Panc1 (cell line): ENCODE measurements at regions not wholly inside any gene's neighbourhood (a gene's known extent, or its start where the extent isn't known, plus 50 kb on each side); places are given as distances from the start of the nearest gene placed in this dataset.

Experiments
- ATAC-seq: fragments of 200-7000 bp; cut with Tn5 transposase; 2 replicates; pipeline ENCODE4 v1.9.1; 2020; ENCODE audit warnings: mild to moderate bottlenecking, moderate library complexity
- BruUV-seq: library from RNA; stranded (reverse); fragments of 400-500 nt; replicated peaks from 2 replicates; lab custom pipeline; 2021; lab: Mats Ljungman, UMichigan
- CTCF ChIA-PET: fragments of 300-600 bp; sonication (Branson Sonifier 250); formaldehyde crosslinking; loops from one replicate; lab custom pipeline; 2022; ENCODE audit warnings: antibody characterized with exemption; lab: Charles Lee
- POLR2A ChIA-PET: fragments of 300-600 bp; sonication (Branson Sonifier 250); formaldehyde crosslinking; loops from one replicate; lab custom pipeline; 2022; ENCODE audit warnings: antibody characterized with exemption; lab: Charles Lee
- DNase-seq: peaks from one replicate; pipeline ENCODE4 v3.0.0-alpha.2; 2010; ENCODE audit warnings: low read depth, low spot score
- H3K27ac ChIP-seq: 2 replicates; pipeline ENCODE4 v1.5.1; 2011; ENCODE audit warnings: mild to moderate bottlenecking, low read length, inconsistent platforms
- H3K27me3 ChIP-seq: fragments of 200-500 bp; sonication (Bioruptor generic); 2 replicates; pipeline ENCODE4 v1.6.0; 2014; ENCODE audit warnings: low read length, inconsistent platforms; ENCODE audit not compliant: control insufficient read depth, insufficient read depth
- H3K36me3 ChIP-seq: fragments of 200-500 bp; sonication (Bioruptor generic); 2 replicates; pipeline ENCODE4 v1.5.1; 2014; ENCODE audit warnings: inconsistent platforms, mild to moderate bottlenecking, low read length, moderate library complexity; ENCODE audit not compliant: control insufficient read depth, insufficient read depth
- H3K4me1 ChIP-seq: 2 replicates; pipeline ENCODE4 v1.5.1; 2011; ENCODE audit warnings: inconsistent platforms, mild to moderate bottlenecking, low read length, moderate library complexity; ENCODE audit not compliant: control insufficient read depth, insufficient read depth
- H3K4me3 ChIP-seq, 2 experiments: 2 replicates each; pipeline ENCODE4 v1.5.1; 2011 to 2012; ENCODE audit warnings: low read depth in 2 of 2, low read length in 2 of 2, mild to moderate bottlenecking in 2 of 2, inconsistent platforms in 1 of 2, moderate library complexity in 1 of 2
- H3K9me3 ChIP-seq: fragments of 200-500 bp; sonication (Bioruptor generic); 2 replicates; pipeline ENCODE4 v1.5.1; 2014; ENCODE audit warnings: low read depth, mild to moderate bottlenecking, inconsistent platforms, low read length, moderate library complexity; ENCODE audit not compliant: control insufficient read depth, insufficient read depth
- POLR2AphosphoS5 ChIP-seq: IDR thresholded peaks from 2 replicates; pipeline ENCODE4 v1.6.1; 2012; ENCODE audit warnings: mild to moderate bottlenecking, low read depth, low read length, moderate library complexity
- REST ChIP-seq, 2 experiments: IDR thresholded peaks; 2 replicates each; pipeline ENCODE4 v1.6.1; 2011 to 2012; ENCODE audit warnings: low read depth in 2 of 2, control low read depth in 1 of 2, low read length in 1 of 2, mild to moderate bottlenecking in 1 of 2, moderate library complexity in 1 of 2; ENCODE audit not compliant: insufficient read depth in 1 of 2
- SIN3A ChIP-seq: IDR thresholded peaks from 2 replicates; pipeline ENCODE4 v1.6.1; 2012; ENCODE audit warnings: low read depth, mild to moderate bottlenecking, low read length, moderate library complexity, borderline replicate concordance; ENCODE audit not compliant: insufficient read depth
- TCF7L2 ChIP-seq: IDR thresholded peaks from 2 replicates; pipeline ENCODE4 v1.6.1; 2011; ENCODE audit warnings: mild to moderate bottlenecking, low read depth, low read length, inconsistent platforms
- in situ Hi-C: cut with HindIII; loops from 2 replicates; pipeline ENCODE4 v1.10.0; 2016; ENCODE audit warnings: low sequenced_read_pairs, low pct_unique_long_range_greater_than_20kb
- intact Hi-C: fragments of 100-400 bp; cut with micrococcal nuclease; formaldehyde crosslinking; loops from one replicate; pipeline ENCODE4 v1.10.0; 2022; ENCODE audit not compliant: unreplicated experiment
- TF ChIP-seq, protein P1 (sequence below): fragments of 450-650 bp; IDR thresholded peaks from 2 replicates; pipeline ENCODE4 v1.5.1; 2017; ENCODE audit warnings: mild to moderate bottlenecking

DNA sequence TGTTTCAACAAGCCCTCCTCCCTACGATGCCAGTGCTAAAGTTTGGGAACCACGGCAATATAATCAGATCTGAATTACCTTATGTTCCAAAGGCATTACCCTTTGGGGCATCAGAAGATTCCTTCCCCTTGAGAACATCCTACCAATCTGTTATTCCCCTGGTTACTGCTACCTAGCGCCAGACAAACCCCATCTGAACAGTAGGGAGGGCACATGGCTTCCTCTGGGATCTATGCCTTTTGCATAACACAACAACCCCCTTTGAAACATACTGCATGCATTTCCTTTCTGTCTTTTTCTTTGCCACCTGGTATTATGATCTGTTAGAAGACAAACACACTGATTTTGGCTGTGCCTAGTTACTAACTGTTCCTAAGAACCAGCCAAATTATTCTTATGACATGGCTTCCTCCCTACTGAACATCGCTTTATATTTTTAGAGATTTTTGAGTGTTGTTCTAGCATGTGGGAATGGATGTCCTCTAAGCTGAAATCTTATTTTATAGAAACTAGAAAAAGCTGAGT, 103.9 kb upstream of the DAPK1 start:
- ChIA-PET POLR2A (no interaction called here), CTCF (no interaction called here)
- no peaks in the 10 kb centered on the region for H3K9me3 ChIP-seq
- no peak overlapping the region for H3K4me3 ChIP-seq
- TF ChIP-seq REST (IDR thresholded peaks at IDR 0.05; ENCODE audit: insufficient read depth in 1 of 2, low read depth in 2 of 2, low read length in 1 of 2) = no peak
- no peak for TF ChIP-seq TCF7L2
- TF ChIP-seq, protein P1, sequence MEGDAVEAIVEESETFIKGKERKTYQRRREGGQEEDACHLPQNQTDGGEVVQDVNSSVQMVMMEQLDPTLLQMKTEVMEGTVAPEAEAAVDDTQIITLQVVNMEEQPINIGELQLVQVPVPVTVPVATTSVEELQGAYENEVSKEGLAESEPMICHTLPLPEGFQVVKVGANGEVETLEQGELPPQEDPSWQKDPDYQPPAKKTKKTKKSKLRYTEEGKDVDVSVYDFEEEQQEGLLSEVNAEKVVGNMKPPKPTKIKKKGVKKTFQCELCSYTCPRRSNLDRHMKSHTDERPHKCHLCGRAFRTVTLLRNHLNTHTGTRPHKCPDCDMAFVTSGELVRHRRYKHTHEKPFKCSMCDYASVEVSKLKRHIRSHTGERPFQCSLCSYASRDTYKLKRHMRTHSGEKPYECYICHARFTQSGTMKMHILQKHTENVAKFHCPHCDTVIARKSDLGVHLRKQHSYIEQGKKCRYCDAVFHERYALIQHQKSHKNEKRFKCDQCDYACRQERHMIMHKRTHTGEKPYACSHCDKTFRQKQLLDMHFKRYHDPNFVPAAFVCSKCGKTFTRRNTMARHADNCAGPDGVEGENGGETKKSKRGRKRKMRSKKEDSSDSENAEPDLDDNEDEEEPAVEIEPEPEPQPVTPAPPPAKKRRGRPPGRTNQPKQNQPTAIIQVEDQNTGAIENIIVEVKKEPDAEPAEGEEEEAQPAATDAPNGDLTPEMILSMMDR = no peak
- H3K4me1 ChIP-seq = no peaks in the 10 kb centered on the region
- DNase-seq (no peak), ATAC-seq (no peak)
- intact Hi-C loops = loop anchor here (10.0 kb wide), 1 partner anchor 61 kb away; no protein-coding TSS in a partner anchor
- no peak overlapping the region for H3K27ac ChIP-seq
- BruUV-seq = no TSS peak
- in situ Hi-C loops = no loop called here
- H3K27me3 ChIP-seq = no peaks in the 10 kb centered on the region
- H3K36me3 ChIP-seq = no peaks in the 10 kb centered on the region

DNA sequence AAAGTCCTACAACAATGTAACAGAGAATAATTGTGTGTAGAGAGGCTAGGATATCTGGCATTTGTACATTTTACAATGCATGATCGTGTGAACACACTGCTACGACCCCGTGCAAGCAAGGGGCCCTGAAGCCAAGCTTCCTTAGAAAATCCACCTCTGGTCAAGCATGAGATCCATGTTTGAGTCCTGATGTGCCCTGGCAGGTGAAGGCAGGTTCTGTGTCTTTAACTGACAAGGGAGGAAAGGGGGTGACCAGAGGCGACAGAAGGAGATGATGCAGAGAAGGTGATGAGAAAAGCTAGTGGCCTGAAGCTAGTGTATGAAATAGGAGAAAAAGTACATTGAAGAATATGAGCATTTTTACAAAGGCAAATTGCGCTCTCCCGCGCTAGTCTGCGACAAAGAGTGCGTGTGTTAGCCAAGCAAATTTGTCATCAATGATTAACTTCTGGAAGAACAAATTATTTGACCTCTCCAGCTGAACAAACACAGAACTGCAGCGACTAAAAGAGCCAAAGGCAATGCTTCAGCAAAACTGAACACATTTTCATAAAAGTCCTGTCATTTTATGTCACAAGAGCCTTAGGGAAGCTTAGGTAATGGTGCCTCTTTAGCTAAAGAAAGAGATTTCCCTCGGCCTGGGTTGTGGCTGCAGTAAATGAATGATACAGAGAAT, 101.7 kb upstream of the DAPK1 start:
- in situ Hi-C loops = no loop called here
- H3K4me1 ChIP-seq = no peaks in the 10 kb centered on the region
- CTCF ChIA-PET = no interaction called here
- DNase-seq (no peak), ATAC-seq (no peak)
- intact Hi-C loops = loop anchor here (10.0 kb wide), 1 partner anchor 59 kb away; no protein-coding TSS in a partner anchor
- H3K27me3 ChIP-seq = no peaks in the 10 kb centered on the region
- TF ChIP-seq REST (IDR thresholded peaks at IDR 0.05; ENCODE audit: insufficient read depth in 1 of 2, low read depth in 2 of 2, low read length in 1 of 2) = no peak
- no peak for TF ChIP-seq POLR2AphosphoS5
- TF ChIP-seq SIN3A = no peak
- TF ChIP-seq, protein P1 = no peak
- TF ChIP-seq TCF7L2 = no peak
- H3K27ac ChIP-seq = no peak overlapping the region
- H3K9me3 ChIP-seq = no peaks in the 10 kb centered on the region
- no peaks in the 10 kb centered on the region for H3K36me3 ChIP-seq
- POLR2A ChIA-PET = no interaction called here
- no TSS peak for BruUV-seq
- no peak overlapping the region for H3K4me3 ChIP-seq
